Endodermal cell (in vitro differentiated cells): ENCODE measurements at regions not wholly inside any gene's neighbourhood (a gene's known extent, or its start where the extent isn't known, plus 50 kb on each side); places are given as distances from the start of the nearest gene placed in this dataset.

Source experiments
- DNase-seq: peaks from one replicate; pipeline ENCODE4 v3.0.0-alpha.2; 2017
- H3K27ac ChIP-seq: 2 replicates; pipeline ENCODE4 v1.5.1; 2013; ENCODE audit warnings: mild to moderate bottlenecking, low read depth, low read length, moderate library complexity
- H3K27me3 ChIP-seq: 2 replicates; pipeline ENCODE4 v1.6.1; 2013; ENCODE audit warnings: mild to moderate bottlenecking, low read length, moderate library complexity; ENCODE audit not compliant: insufficient read depth, control insufficient read depth, poor library complexity, severe bottlenecking
- H3K36me3 ChIP-seq: 2 replicates; pipeline ENCODE4 v1.7.0; 2013; ENCODE audit warnings: mild to moderate bottlenecking, low read length, moderate library complexity; ENCODE audit not compliant: control insufficient read depth, insufficient read depth
- H3K4me1 ChIP-seq: one replicate; pipeline ENCODE4 v1.7.0; 2013; ENCODE audit warnings: low read length; ENCODE audit not compliant: control insufficient read depth, insufficient read depth
- H3K4me3 ChIP-seq: 2 replicates; pipeline ENCODE4 v1.5.1; 2013; ENCODE audit warnings: mild to moderate bottlenecking, low read length, moderate library complexity
- H3K9ac ChIP-seq: 2 replicates; pipeline ENCODE4 v1.6.1; 2013; ENCODE audit warnings: mild to moderate bottlenecking, low read length, moderate library complexity; ENCODE audit not compliant: poor library complexity, severe bottlenecking; ENCODE audit errors: extremely low read depth
- H3K9me3 ChIP-seq: 2 replicates; pipeline ENCODE4 v1.6.1; 2013; ENCODE audit warnings: mild to moderate bottlenecking, low read length, moderate library complexity; ENCODE audit not compliant: control insufficient read depth
- H3K27ac Mint-ChIP-seq: 2 replicates; pipeline ENCODE4 v1.8.0; 2020; ENCODE audit warnings: mixed read lengths
- H3K27me3 Mint-ChIP-seq: 2 replicates; pipeline ENCODE4 v1.8.0; 2021; ENCODE audit warnings: mild to moderate bottlenecking, mixed read lengths; ENCODE audit not compliant: insufficient read depth
- H3K36me3 Mint-ChIP-seq: 2 replicates; pipeline ENCODE4 v1.8.0; 2020; ENCODE audit warnings: low read depth, mixed read lengths
- H3K4me1 Mint-ChIP-seq: 2 replicates; pipeline ENCODE4 v1.8.0; 2020; ENCODE audit warnings: mixed read lengths
- H3K4me3 Mint-ChIP-seq: 2 replicates; pipeline ENCODE4 v1.8.0; 2020; ENCODE audit warnings: mild to moderate bottlenecking, moderate library complexity, mixed read lengths
- H3K9me3 Mint-ChIP-seq: 2 replicates; pipeline ENCODE4 v1.8.0; 2020; ENCODE audit warnings: mild to moderate bottlenecking, mixed read lengths
- CTCF ChIP-seq: fragments of 200-600 bp; sonication (generic); conservative IDR thresholded peaks from 2 replicates; pipeline ENCODE4 v1.5.0; 2021; ENCODE audit warnings: antibody characterized with exemption, mild to moderate bottlenecking
- WGBS, 2 experiments: methylation state at CpG; one replicate each; pipeline versions ENCODE4 v1.1.5 to v1.1.7; 2013; ENCODE audit warnings: missing lambda C conversion rate in 2 of 2, mixed read lengths in 1 of 2; ENCODE audit not compliant: insufficient coverage in 1 of 2, insufficient read length in 1 of 2; 5-methylcytosine and 5-hydroxymethylcytosine counted together

- 50% methylated on average over 1 of the region's 2 CpGs; no CpG with 5 or more reads in 1 of the 2 experiments for WGBS, 2 experiments
- Mint-ChIP-seq H3K36me3 (no peaks in the 10 kb centered on the region), H3K27ac (no peak overlapping the region), H3K4me1 (peaks cover 12% of the 10 kb centered on the region), H3K4me3 (no peak overlapping the region), H3K27me3 (no peaks in the 10 kb centered on the region), H3K9me3 (no peaks in the 10 kb centered on the region)
- no peaks in the 10 kb centered on the region for H3K36me3 ChIP-seq
- no peaks in the 10 kb centered on the region for H3K4me1 ChIP-seq
- no peak for TF ChIP-seq CTCF
- no peak for DNase-seq
- H3K9ac ChIP-seq: no peak overlapping the region
- no peaks in the 10 kb centered on the region for H3K9me3 ChIP-seq
- no peaks in the 10 kb centered on the region for H3K27me3 ChIP-seq
- H3K4me3 ChIP-seq: no peak overlapping the region
- no peak overlapping the region for H3K27ac ChIP-seq
These were observed 620.3 kb upstream of the PCDH20 start for GRCh38 chr13:62035981-62036380.

GRCh38 chr13:62033934-62034333 is 618.3 kb upstream of the PCDH20 start:
- Mint-ChIP-seq H3K27me3 (no peaks in the 10 kb centered on the region), H3K36me3 (no peaks in the 10 kb centered on the region), H3K27ac (no peak overlapping the region), H3K4me3 (no peak overlapping the region), H3K4me1 (peaks cover 8% of the 10 kb centered on the region), H3K9me3 (no peaks in the 10 kb centered on the region)
- Histone ChIP-seq H3K36me3 (no peaks in the 10 kb centered on the region), H3K9ac (no peak overlapping the region), H3K27me3 (no peaks in the 10 kb centered on the region), H3K4me3 (no peak overlapping the region), H3K9me3 (no peaks in the 10 kb centered on the region), H3K4me1 (no peaks in the 10 kb centered on the region), H3K27ac (no peak overlapping the region)
- no peak for TF ChIP-seq CTCF
- no peak for DNase-seq
- 83 to 89% methylated on average over 2 to 4 of the region's 4 CpGs for WGBS, 2 experiments

GRCh38 chr13:62022369-62022768 is 606.7 kb upstream of the PCDH20 start:
- Histone ChIP-seq H3K36me3 (no peaks in the 10 kb centered on the region), H3K9ac (no peak overlapping the region), H3K27ac (no peak overlapping the region), H3K9me3 (no peaks in the 10 kb centered on the region), H3K27me3 (no peaks in the 10 kb centered on the region), H3K4me3 (no peak overlapping the region), H3K4me1 (no peaks in the 10 kb centered on the region)
- Mint-ChIP-seq H3K36me3 (no peaks in the 10 kb centered on the region), H3K4me3 (no peak overlapping the region), H3K27me3 (no peaks in the 10 kb centered on the region), H3K4me1 (no peaks in the 10 kb centered on the region), H3K27ac (no peak overlapping the region), H3K9me3 (no peaks in the 10 kb centered on the region)
- TF ChIP-seq CTCF: no peak
- 91% methylated on average over 1 of the region's 1 CpG; no CpG with 5 or more reads in 1 of the 2 experiments for WGBS, 2 experiments
- DNase-seq: no peak
